Stomach (tissue), 8 donors: ENCODE measurements at regions not wholly inside any gene's neighbourhood (a gene's known extent, or its start where the extent isn't known, plus 50 kb on each side); places are given as distances from the start of the nearest gene placed in this dataset.

Source experiments
- DNase-seq, 2 donors: peaks; one replicate each; pipeline versions ENCODE4 v3.0.0 to v3.0.0-alpha.2; 2013 to 2019
- H3K27ac ChIP-seq, 5 donors: fragments of 200-600 bp in 4 of 5; sonication (generic) in 4 of 5; one replicate each; pipeline ENCODE4 v1.5.1; 2013 to 2019; ENCODE audit warnings: mild to moderate bottlenecking in 1 of 5, moderate library complexity in 1 of 5
- H3K27me3 ChIP-seq, 3 donors: fragments of 200-600 bp; sonication (generic); one replicate each; pipeline ENCODE4 v1.5.1; 2017 to 2019; ENCODE audit warnings: mixed run types in 1 of 3
- H3K36me3 ChIP-seq, 4 donors: fragments of 200-600 bp; sonication (generic); 1 replicate in 3 of 4; 2 replicates in 1 of 4; pipeline ENCODE4 v1.5.1; 2016 to 2019
- H3K4me1 ChIP-seq, 4 donors: fragments of 200-600 bp; sonication (generic); one replicate each; pipeline ENCODE4 v1.5.1; 2016 to 2019
- H3K4me3 ChIP-seq, 4 donors: fragments of 200-600 bp; sonication (generic) in 3 of 4; one replicate each; pipeline ENCODE4 v1.5.1; 2016 to 2019; ENCODE audit warnings: mild to moderate bottlenecking in 1 of 4
- H3K9me3 ChIP-seq, 4 donors: fragments of 200-600 bp; sonication (generic); one replicate each; pipeline ENCODE4 v1.5.1; 2016 to 2019
- EP300 ChIP-seq: sonication (generic); formaldehyde crosslinking; IDR thresholded peaks from one replicate; pipeline ENCODE4 v1.6.1; 2017; ENCODE audit warnings: antibody characterized with exemption
- POLR2A ChIP-seq, 4 donors: fragments of 450-650 bp; IDR thresholded peaks; one replicate each; pipeline ENCODE4 v1.6.1; 2016; ENCODE audit warnings: antibody characterized with exemption in 4 of 4, control low read depth in 2 of 4, mild to moderate bottlenecking in 1 of 4, moderate library complexity in 1 of 4
- POLR2AphosphoS5 ChIP-seq, 3 donors: sonication (generic); formaldehyde crosslinking; IDR thresholded peaks; one replicate each; pipeline ENCODE4 v1.6.1; 2016; ENCODE audit warnings: antibody characterized with exemption in 3 of 3
- WGBS, 5 donors: extraction: QIAGEN DNeasy Blood & Tissue Kit in 3 of 5; methylation state at CpG; one replicate each; pipeline versions ENCODE4 v1.1.5 to v1.1.7; 2013 to 2018; 5-methylcytosine and 5-hydroxymethylcytosine counted together
- intact Hi-C: fragments of 100-400 bp; cut with DNase I; formaldehyde crosslinking; loops from one replicate; pipeline ENCODE4 v1.15.1; 2023; ENCODE audit warnings: low total_unique reads
- TF ChIP-seq, protein P1 (sequence below), 7 experiments: fragments of 450-650 bp in 4 of 7; fragments of 200-600 bp in 3 of 7; sonication (generic) in 3 of 7; IDR thresholded peaks; one replicate each; pipeline ENCODE4 v1.5.1; 2016 to 2019; ENCODE audit warnings: antibody characterized with exemption in 7 of 7, control low read depth in 2 of 7, mild to moderate bottlenecking in 1 of 7
- donor health status: healthy with polysubstance abuse.
- donor health status: Bipolar disorder and iron deficiency.
- donor health status: healthy.

GRCh38 chr13:63129995-63130394 lies 1714.3 kb upstream of the PCDH20 start:
- intact Hi-C loops: no loop called here
- TF ChIP-seq, protein P1, sequence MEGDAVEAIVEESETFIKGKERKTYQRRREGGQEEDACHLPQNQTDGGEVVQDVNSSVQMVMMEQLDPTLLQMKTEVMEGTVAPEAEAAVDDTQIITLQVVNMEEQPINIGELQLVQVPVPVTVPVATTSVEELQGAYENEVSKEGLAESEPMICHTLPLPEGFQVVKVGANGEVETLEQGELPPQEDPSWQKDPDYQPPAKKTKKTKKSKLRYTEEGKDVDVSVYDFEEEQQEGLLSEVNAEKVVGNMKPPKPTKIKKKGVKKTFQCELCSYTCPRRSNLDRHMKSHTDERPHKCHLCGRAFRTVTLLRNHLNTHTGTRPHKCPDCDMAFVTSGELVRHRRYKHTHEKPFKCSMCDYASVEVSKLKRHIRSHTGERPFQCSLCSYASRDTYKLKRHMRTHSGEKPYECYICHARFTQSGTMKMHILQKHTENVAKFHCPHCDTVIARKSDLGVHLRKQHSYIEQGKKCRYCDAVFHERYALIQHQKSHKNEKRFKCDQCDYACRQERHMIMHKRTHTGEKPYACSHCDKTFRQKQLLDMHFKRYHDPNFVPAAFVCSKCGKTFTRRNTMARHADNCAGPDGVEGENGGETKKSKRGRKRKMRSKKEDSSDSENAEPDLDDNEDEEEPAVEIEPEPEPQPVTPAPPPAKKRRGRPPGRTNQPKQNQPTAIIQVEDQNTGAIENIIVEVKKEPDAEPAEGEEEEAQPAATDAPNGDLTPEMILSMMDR (IDR thresholded peaks at IDR 0.05): no peak
- TF ChIP-seq POLR2AphosphoS5 (IDR thresholded peaks at IDR 0.05) (no peak), EP300 (no peak), POLR2A (IDR thresholded peaks at IDR 0.05) (no peak)
- no peaks in the 10 kb centered on the region for H3K36me3 ChIP-seq

DNA sequence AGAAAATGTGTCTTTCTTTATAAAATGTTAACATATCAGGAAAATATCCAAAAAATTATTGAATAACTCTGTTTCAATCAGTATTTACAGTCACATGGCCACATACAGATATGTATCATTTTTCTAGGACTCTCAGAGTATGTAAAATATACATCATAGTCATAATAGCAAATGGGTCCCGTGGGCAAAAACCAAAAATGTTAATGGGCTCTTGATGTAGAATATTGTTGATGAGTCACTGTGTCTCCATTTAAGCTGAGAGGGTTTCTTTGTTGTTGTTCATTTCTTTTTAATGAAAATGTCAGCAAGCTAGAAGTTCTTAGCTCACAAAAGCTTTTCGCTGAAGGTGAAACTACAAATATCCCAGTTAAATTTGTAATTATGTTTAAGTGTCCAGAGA lies 1713.1 kb upstream of the PCDH20 start:
- WGBS, 5 donors: 86 to 91% (median 90%) methylated on average over 2 of the region's 2 CpGs
- intact Hi-C loops: no loop called here
- TF ChIP-seq POLR2AphosphoS5 (IDR thresholded peaks at IDR 0.05) (no peak), POLR2A (IDR thresholded peaks at IDR 0.05) (no peak), EP300 (no peak)
- TF ChIP-seq, protein P1 (IDR thresholded peaks at IDR 0.05): no peak

More at GRCh38 chr13:63129995-63130394, 1714.3 kb upstream of the PCDH20 start:
- Histone ChIP-seq H3K4me1 (no peaks in the 10 kb centered on the region), H3K9me3 (no peaks in the 10 kb centered on the region), H3K27ac (no peak overlapping the region), H3K4me3 (no peak overlapping the region), H3K27me3 (no peaks in the 10 kb centered on the region)
- DNase-seq: no peak

GRCh38 chr13:63124863-63125262 lies 1709.2 kb upstream of the PCDH20 start:
- WGBS, 5 donors: 11 to 27% (median 22%) methylated on average over 1 of the region's 1 CpG

More for the DNA sequence above, 1713.1 kb upstream of the PCDH20 start:
- Histone ChIP-seq H3K27me3 (no peaks in the 10 kb centered on the region), H3K36me3 (no peaks in the 10 kb centered on the region), H3K4me1 (no peaks in the 10 kb centered on the region), H3K9me3 (no peaks in the 10 kb centered on the region), H3K4me3 (no peak overlapping the region), H3K27ac (no peak overlapping the region)
- no peak for DNase-seq

GRCh38 chr13:63120883-63121282 lies 1705.2 kb upstream of the PCDH20 start:
- no peak for DNase-seq
- Histone ChIP-seq H3K27me3 (no peaks in the 10 kb centered on the region), H3K4me3 (no peak overlapping the region), H3K27ac (no peak overlapping the region), H3K36me3 (no peaks in the 10 kb centered on the region), H3K4me1 (no peaks in the 10 kb centered on the region), H3K9me3 (no peaks in the 10 kb centered on the region)
- WGBS, 5 donors: 91 to 98% (median 92%) methylated on average over 2 of the region's 2 CpGs
- TF ChIP-seq POLR2AphosphoS5 (IDR thresholded peaks at IDR 0.05) (no peak), EP300 (no peak), POLR2A (IDR thresholded peaks at IDR 0.05) (no peak)
- TF ChIP-seq, protein P1 (IDR thresholded peaks at IDR 0.05): no peak
- intact Hi-C loops: no loop called here

More at GRCh38 chr13:63124863-63125262, 1709.2 kb upstream of the PCDH20 start:
- DNase-seq: peak in 1 of 2 donors; percentile 43
- Histone ChIP-seq H3K4me3 (no peak overlapping the region), H3K4me1 (no peaks in the 10 kb centered on the region), H3K27ac (no peak overlapping the region), H3K27me3 (no peaks in the 10 kb centered on the region), H3K36me3 (no peaks in the 10 kb centered on the region), H3K9me3 (no peaks in the 10 kb centered on the region)
- no peak for TF ChIP-seq POLR2AphosphoS5 (IDR thresholded peaks at IDR 0.05)
- TF ChIP-seq, protein P1 (IDR thresholded peaks at IDR 0.05): peak in 2 of 7 experiments; percentile 22 to 26
- intact Hi-C loops: no loop called here
